GM10248 (cell line): ENCODE measurements at regions not wholly inside any gene's neighbourhood (a gene's known extent, or its start where the extent isn't known, plus 50 kb on each side); places are given as distances from the start of the nearest gene placed in this dataset.

Experiments used
- CTCF ChIA-PET: fragments of 300-600 bp; sonication (Branson Sonifier 250); formaldehyde crosslinking; extraction: SDS; loops from one replicate; lab custom pipeline; 2021; ENCODE audit warnings: antibody characterized with exemption; lab: Yijun Ruan, JAX
- POLR2A ChIA-PET: fragments of 350-650 bp; sonication (Branson Sonifier 250); formaldehyde crosslinking; extraction: SDS; loops from one replicate; lab custom pipeline; 2020; ENCODE audit warnings: antibody characterized with exemption; lab: Yijun Ruan, JAX
- DNase-seq: peaks from one replicate; pipeline ENCODE4 v3.0.0; 2012; ENCODE audit errors: extremely low spot score
- TF ChIP-seq, protein P1 (sequence below): IDR thresholded peaks from 2 replicates; pipeline ENCODE4 v1.5.1; 2012; ENCODE audit warnings: mild to moderate bottlenecking, low read depth; ENCODE audit errors: extremely low read depth, missing control alignments, control extremely low read depth

DNA sequence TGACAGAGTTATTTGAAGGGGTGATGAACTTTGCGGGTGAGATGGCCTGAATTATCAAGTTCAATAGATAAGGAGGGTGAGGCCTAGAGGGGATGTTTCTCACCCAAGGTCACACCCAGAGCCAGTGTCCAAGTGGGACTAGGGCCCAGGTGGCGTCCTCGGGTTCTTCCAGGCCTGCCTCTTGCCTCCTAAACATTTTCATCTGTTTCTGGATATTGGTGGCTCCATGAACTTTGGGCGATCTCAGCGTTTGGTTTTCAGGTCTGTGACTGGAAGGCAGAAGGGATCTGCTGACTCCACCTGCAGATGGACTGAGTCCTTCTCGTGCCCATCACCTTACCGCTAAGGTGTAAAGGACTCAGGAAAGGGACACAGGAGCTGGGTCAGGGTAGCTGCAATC is 137.3 kb downstream of the DDX1 start:
- POLR2A ChIA-PET = no interaction called here
- TF ChIP-seq, protein P1, sequence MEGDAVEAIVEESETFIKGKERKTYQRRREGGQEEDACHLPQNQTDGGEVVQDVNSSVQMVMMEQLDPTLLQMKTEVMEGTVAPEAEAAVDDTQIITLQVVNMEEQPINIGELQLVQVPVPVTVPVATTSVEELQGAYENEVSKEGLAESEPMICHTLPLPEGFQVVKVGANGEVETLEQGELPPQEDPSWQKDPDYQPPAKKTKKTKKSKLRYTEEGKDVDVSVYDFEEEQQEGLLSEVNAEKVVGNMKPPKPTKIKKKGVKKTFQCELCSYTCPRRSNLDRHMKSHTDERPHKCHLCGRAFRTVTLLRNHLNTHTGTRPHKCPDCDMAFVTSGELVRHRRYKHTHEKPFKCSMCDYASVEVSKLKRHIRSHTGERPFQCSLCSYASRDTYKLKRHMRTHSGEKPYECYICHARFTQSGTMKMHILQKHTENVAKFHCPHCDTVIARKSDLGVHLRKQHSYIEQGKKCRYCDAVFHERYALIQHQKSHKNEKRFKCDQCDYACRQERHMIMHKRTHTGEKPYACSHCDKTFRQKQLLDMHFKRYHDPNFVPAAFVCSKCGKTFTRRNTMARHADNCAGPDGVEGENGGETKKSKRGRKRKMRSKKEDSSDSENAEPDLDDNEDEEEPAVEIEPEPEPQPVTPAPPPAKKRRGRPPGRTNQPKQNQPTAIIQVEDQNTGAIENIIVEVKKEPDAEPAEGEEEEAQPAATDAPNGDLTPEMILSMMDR = no peak

DNA sequence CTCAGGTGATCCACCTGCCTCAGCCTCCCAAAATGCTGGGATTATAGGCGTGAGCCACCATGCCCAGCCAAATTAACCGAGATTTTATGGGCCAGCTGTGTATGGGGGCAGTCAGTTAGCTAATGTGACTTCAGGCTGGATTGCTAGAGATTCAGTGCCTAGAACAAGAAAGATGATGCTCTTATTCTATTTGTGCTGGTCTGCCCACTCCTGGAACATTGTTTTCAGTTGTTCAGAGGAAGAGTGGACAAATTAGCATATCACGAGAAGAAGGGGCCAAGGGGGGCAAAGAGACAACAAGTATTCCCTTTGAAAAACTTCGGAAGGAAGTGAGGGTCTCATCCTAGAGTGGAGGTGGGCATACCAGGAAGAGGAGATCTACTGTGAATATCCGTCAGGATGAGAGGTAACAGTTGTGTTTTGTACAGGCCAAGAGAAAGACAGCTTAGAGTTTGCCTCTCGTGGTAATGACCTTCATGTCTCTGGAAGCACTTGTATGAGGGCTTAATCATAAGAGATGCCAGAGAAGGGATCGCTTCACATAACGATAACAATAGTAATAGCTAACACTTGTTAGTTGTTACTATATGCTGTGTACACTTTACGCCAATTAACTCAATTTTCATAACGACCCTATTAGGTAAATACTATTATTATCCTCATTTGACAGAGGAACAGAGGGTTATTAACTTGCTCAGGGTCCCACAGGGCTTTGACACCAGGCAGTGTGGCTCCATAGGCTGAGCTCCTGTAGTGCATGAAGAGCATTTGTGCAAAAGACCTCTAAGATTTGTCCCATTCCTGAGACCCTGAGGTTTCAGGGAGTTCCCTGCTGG is 138.3 kb downstream of the DDX1 start:
- POLR2A ChIA-PET = no interaction called here
- TF ChIP-seq, protein P1 = no peak
- DNase-seq = no peak
- CTCF ChIA-PET = interaction anchor here (0.6 kb wide), 1 partner anchor 14 kb away, joined by 3 read pairs; no protein-coding TSS in a partner anchor

More for the DNA sequence above, 137.3 kb downstream of the DDX1 start:
- CTCF ChIA-PET = interaction anchor here (0.6 kb wide), 1 partner anchor 15 kb away, joined by 3 read pairs; no protein-coding TSS in a partner anchor
- no peak for DNase-seq

DNA sequence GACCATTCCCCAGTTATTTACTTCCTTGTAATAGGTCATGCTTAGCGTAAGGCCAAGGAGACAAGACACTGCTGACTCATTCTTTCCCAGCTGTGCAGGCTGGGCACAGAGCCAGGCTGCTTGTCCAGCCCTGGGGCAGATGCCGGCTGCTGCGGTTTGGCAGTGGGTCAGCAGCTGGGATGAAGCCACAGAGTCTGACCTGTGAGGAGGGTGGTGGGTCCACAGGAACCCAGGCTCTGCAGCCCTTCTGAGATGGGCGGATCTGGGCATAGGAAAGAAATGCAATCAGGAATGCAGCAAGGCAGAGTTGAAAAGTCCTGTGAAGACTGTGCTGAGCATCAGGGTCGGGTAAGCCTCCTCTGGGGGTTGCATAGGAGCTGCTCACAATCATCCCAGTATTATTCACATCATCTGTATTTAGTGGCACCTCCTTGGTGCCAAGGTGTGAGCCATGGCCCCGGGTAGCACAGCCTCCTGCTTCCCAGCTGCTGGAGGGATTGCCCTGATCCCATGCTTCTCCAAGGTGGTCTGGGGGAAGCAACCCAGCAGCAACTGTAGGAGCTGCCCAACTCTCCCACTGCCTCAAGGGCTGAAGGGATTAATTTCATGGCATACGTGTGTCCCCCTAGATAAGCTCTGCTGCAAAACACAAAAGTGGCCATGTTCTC is 139.0 kb downstream of the DDX1 start:
- POLR2A ChIA-PET = no interaction called here
- TF ChIP-seq, protein P1 = no peak
- DNase-seq = no peak
- CTCF ChIA-PET = no interaction called here

DNA sequence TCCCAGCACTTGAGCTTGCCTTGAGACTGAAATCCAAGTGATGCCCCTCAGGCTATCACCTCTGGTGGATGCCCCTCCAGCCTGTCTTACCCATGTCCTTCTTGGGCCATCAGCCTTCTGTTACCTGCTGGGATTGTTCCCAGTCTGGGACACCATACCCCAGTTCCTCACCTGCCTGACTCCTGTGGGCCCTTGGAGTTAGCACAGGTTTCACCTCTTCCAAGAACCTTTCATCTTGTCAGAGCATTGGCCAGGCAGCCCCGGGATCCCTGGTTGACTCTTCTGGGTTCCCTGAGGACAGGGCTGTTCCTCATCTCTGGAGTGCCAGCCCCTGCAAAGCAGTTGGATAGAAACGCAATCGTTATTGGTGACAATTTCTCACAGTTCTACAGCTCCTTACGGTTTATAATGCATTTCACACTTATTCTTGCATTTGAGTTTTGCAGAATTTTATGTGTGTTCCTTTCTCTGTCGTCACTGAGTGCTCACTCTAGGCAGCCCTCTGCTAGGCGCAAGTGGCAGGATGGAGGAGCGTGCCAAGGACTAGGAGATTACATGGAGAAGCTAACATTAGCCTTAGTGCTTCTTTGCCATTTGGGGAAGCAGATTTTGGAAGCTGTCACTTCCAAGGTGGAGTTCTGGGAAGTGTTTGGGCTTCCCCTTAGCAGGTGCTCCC is 139.7 kb downstream of the DDX1 start:
- ChIA-PET CTCF (no interaction called here), POLR2A (no interaction called here)
- TF ChIP-seq, protein P1 = no peak
- no peak for DNase-seq

GRCh38 chr2:15731889-15732271 is 140.2 kb downstream of the DDX1 start:
- DNase-seq = no peak
- TF ChIP-seq, protein P1 = no peak
- ChIA-PET CTCF (no interaction called here), POLR2A (no interaction called here)
